A673 (cell line): ENCODE measurements at regions not wholly inside any gene's neighbourhood (a gene's known extent, or its start where the extent isn't known, plus 50 kb on each side); places are given as distances from the start of the nearest gene placed in this dataset.

Experiments
- CTCF ChIP-seq: fragments of 300-800, 200-600 bp; sonication (generic); conservative IDR thresholded peaks from 2 replicates; pipeline ENCODE4 v1.5.1; 2017; ENCODE audit warnings: low read depth, mild to moderate bottlenecking, antibody characterized with exemption, low read length, moderate library complexity, mixed read lengths
- EZH2 ChIP-seq: fragments of 200-600 bp; sonication (generic); IDR thresholded peaks from 2 replicates; pipeline ENCODE4 v1.6.1; 2017; ENCODE audit warnings: borderline replicate concordance, low read depth, mild to moderate bottlenecking, mixed read lengths, antibody characterized with exemption, low read length; ENCODE audit not compliant: poor library complexity, severe bottlenecking

DNA sequence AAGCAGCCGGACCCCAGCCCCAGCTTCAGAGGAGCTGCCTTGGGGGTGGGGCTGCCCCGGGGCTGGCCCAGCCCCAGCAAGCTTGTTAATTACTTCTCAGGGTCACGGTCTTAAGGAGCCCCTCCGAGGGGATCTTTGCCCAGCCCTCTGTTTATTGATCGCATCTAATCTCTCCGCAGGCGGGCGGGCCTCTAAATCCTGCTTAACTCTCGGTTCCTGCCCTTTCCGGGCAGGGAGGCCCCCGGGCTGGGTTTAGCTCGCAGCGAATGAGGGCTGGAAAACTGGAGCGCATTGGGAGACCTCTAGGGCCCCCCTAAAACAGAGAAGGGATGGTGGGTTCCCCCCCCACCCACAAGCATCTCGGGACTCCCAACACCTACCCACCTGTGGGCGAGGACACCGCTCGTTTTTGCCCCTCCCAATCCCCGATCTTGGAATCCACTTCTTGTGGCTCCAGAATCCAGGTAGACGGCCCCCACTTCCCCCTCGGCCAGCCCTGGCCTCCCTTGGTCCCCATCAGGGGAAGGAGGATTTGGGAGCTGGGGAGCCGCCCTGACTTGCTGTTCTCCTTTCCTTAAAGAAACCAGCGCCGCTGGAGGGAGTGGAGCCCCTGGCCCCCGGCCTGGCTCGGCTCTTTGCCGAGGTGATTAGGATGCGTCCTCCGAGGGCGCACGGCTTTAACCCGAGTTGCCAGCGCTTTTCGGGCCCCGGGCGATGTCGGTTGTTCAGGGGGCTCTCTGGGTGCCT is 59.5 kb upstream of the ADGRL1 start:
- no peak for TF ChIP-seq CTCF
- TF ChIP-seq EZH2: no peak
